GM12878 (cell line): ENCODE measurements at regions not wholly inside any gene's neighbourhood (a gene's known extent, or its start where the extent isn't known, plus 50 kb on each side); places are given as distances from the start of the nearest gene placed in this dataset.

ENCODE experiments used
- ATAC-seq: fragments of 200-7000 bp; cut with Tn5 transposase; 3 replicates; pipeline ENCODE4 v1.9.1; 2020; ENCODE audit warnings: mild to moderate bottlenecking, moderate library complexity
- BruUV-seq: library from RNA; stranded (reverse); fragments of 400-500 nt; replicated peaks from 2 replicates; lab custom pipeline; 2021; lab: Mats Ljungman, UMichigan
- CTCF ChIA-PET: fragments of 300-600 bp; sonication (Branson Sonifier 250); formaldehyde crosslinking; extraction: SDS; loops from one replicate; lab custom pipeline; 2021; ENCODE audit warnings: inconsistent platforms; lab: Yijun Ruan, JAX
- POLR2A ChIA-PET: fragments of 350-600 bp; formaldehyde crosslinking; extraction: SDS; loops from one replicate; lab custom pipeline; 2021; ENCODE audit warnings: inconsistent platforms; lab: Charles Lee
- RAD21 ChIA-PET: fragments of 300-600 bp; sonication (Branson Sonifier 250); formaldehyde crosslinking; loops from one replicate; lab custom pipeline; 2023; ENCODE audit warnings: antibody characterized with exemption; ENCODE audit not compliant: unreplicated experiment; lab: Charles Lee
- SMC1A ChIA-PET: fragments of 300-600 bp; sonication (Branson Sonifier 250); formaldehyde crosslinking; loops from one replicate; lab custom pipeline; 2023; ENCODE audit not compliant: unreplicated experiment, uncharacterized antibody; lab: Charles Lee
- DNase-seq: peaks from one replicate; pipeline ENCODE4 v3.0.0-alpha.2; 2011; ENCODE audit warnings: low read depth, low spot score
- FAIRE-seq: peaks from 3 replicates; lab custom pipeline; 2011; peaks lifted over from hg19 to GRCh38; lab: Jason Lieb, UNC
- H2AFZ ChIP-seq: 2 replicates; pipeline ENCODE4 v1.6.0; 2011; ENCODE audit warnings: low read depth, low read length, control low read depth; ENCODE audit not compliant: control insufficient read depth
- H3K27ac ChIP-seq: 2 replicates; pipeline ENCODE4 v1.5.1; 2011; ENCODE audit warnings: control low read depth; ENCODE audit not compliant: control insufficient read depth, insufficient read depth
- H3K27me3 ChIP-seq, 2 experiments: replicated peaks in 1 of 2; 2 replicates each; pipeline versions ENCODE4 v1.6.0 to v1.6.1; 2011; ENCODE audit warnings: low read length in 1 of 2; ENCODE audit not compliant: control insufficient read depth in 2 of 2, insufficient read depth in 2 of 2
- H3K36me3 ChIP-seq, 2 experiments: 2 replicates each; pipeline ENCODE4 v1.5.1; 2011; ENCODE audit warnings: low read length in 1 of 2; ENCODE audit not compliant: control insufficient read depth in 2 of 2, insufficient read depth in 2 of 2
- H3K4me1 ChIP-seq: 2 replicates; pipeline ENCODE4 v1.6.1; 2011; ENCODE audit warnings: mild to moderate bottlenecking, low read length, moderate library complexity, mixed read lengths; ENCODE audit not compliant: control insufficient read depth, insufficient read depth
- H3K4me2 ChIP-seq: 2 replicates; pipeline ENCODE4 v1.6.0; 2011; ENCODE audit warnings: control low read depth; ENCODE audit not compliant: control insufficient read depth, insufficient read depth
- H3K4me3 ChIP-seq: fragments of 200-600 bp; sonication (generic); 2 replicates; pipeline ENCODE4 v1.5.1; 2016
- H3K79me2 ChIP-seq: 2 replicates; pipeline ENCODE4 v1.6.0; 2011; ENCODE audit warnings: low read length; ENCODE audit not compliant: control insufficient read depth, insufficient read depth
- H3K9ac ChIP-seq: 2 replicates; pipeline ENCODE4 v1.8.0; 2011; ENCODE audit warnings: low read length, control low read depth, mixed read lengths; ENCODE audit not compliant: control insufficient read depth, insufficient read depth
- H3K9me3 ChIP-seq: replicated peaks from 3 replicates; pipeline ENCODE4 v1.5.1; 2011; ENCODE audit warnings: mild to moderate bottlenecking, low read length; ENCODE audit not compliant: control insufficient read depth, insufficient read depth
- H4K20me1 ChIP-seq: 2 replicates; pipeline ENCODE4 v1.6.0; 2011; ENCODE audit not compliant: control insufficient read depth, insufficient read depth
- ATF3 ChIP-seq: IDR thresholded peaks from 2 replicates; pipeline ENCODE4 v1.6.1; 2011; ENCODE audit warnings: low read depth, mild to moderate bottlenecking, low read length, moderate library complexity, borderline replicate concordance; ENCODE audit errors: extremely low read depth
- CHD1 ChIP-seq: IDR thresholded peaks from 2 replicates; pipeline ENCODE4 v1.6.1; 2012; ENCODE audit warnings: low read depth, low read length, improper control_type of control experiment
- FOS ChIP-seq: IDR thresholded peaks from 3 replicates; pipeline ENCODE4 v1.6.1; 2011; ENCODE audit warnings: borderline replicate concordance; ENCODE audit not compliant: insufficient read length; ENCODE audit errors: extremely low read depth
- FOXM1 ChIP-seq: IDR thresholded peaks from 2 replicates; pipeline ENCODE4 v1.6.1; 2012; ENCODE audit warnings: low read depth, mild to moderate bottlenecking, inconsistent platforms, low read length, moderate library complexity
- RCOR1 ChIP-seq: conservative IDR thresholded peaks from 2 replicates; pipeline ENCODE4 v1.6.1; 2012; ENCODE audit warnings: low read depth, low read length, improper control_type of control experiment
- SMAD5 ChIP-seq: IDR thresholded peaks from 2 replicates; pipeline ENCODE4 v1.6.1; 2016; ENCODE audit warnings: antibody characterized with exemption, low read depth
- SUPT20H ChIP-seq: IDR thresholded peaks from 2 replicates; pipeline ENCODE4 v1.6.1; 2011; ENCODE audit warnings: low read depth, mild to moderate bottlenecking, low read length, moderate library complexity, borderline replicate concordance; ENCODE audit not compliant: control insufficient read depth
- TAF1 ChIP-seq: IDR thresholded peaks from 2 replicates; pipeline ENCODE4 v1.6.1; 2011; ENCODE audit warnings: mild to moderate bottlenecking, low read depth, low read length, borderline replicate concordance
- TCF7 ChIP-seq: IDR thresholded peaks from 2 replicates; pipeline ENCODE4 v1.6.1; 2014; ENCODE audit warnings: antibody characterized with exemption, borderline replicate concordance
- YBX1 ChIP-seq: fragments of 450-650 bp; IDR thresholded peaks from 2 replicates; pipeline ENCODE4 v1.6.1; 2016; ENCODE audit warnings: antibody characterized with exemption
- ZBED1 ChIP-seq: IDR thresholded peaks from 2 replicates; pipeline ENCODE4 v1.6.1; 2016; ENCODE audit warnings: borderline replicate concordance
- ZBTB11 ChIP-seq: fragments of 450-650 bp; formaldehyde crosslinking; IDR thresholded peaks from 2 replicates; pipeline ENCODE4 v1.5.0; 2022; ENCODE audit warnings: mild to moderate bottlenecking, missing genetic modification characterization
- ZBTB33 ChIP-seq: fragments of 450-650 bp; IDR thresholded peaks from 2 replicates; pipeline ENCODE4 v1.6.1; 2017; ENCODE audit warnings: mild to moderate bottlenecking
- ZNF24 ChIP-seq: fragments of 450-650 bp; IDR thresholded peaks from 2 replicates; pipeline ENCODE4 v1.6.1; 2017; ENCODE audit warnings: antibody characterized with exemption, mild to moderate bottlenecking
- ZSCAN29 ChIP-seq: fragments of 450-650 bp; IDR thresholded peaks from 2 replicates; pipeline ENCODE4 v1.6.1; 2017; ENCODE audit warnings: mild to moderate bottlenecking, moderate library complexity
- WGBS: methylation state at CpG from one replicate; pipeline ENCODE4 v1.1.6; 2016; ENCODE audit warnings: low lambda C conversion rate; ENCODE audit not compliant: insufficient replicate concordance, insufficient coverage; ENCODE audit errors: missing lambda C conversion rate; 5-methylcytosine and 5-hydroxymethylcytosine counted together
- in situ Hi-C: fragments of 300-500 bp; cut with MboI; formaldehyde crosslinking; loops from 9 replicates; pipeline ENCODE4 v1.14.3; 2018; ENCODE audit warnings: mixed read lengths
- intact Hi-C: fragments of 100-400 bp; cut with micrococcal nuclease; formaldehyde crosslinking; loops from one replicate; pipeline ENCODE4 v1.14.2; 2022; ENCODE audit not compliant: unreplicated experiment
- TF ChIP-seq, protein P1 (sequence below): IDR thresholded peaks from 2 replicates; pipeline ENCODE4 v1.6.1; 2011; ENCODE audit warnings: mild to moderate bottlenecking, low read depth, low read length, moderate library complexity; ENCODE audit not compliant: insufficient replicate concordance

DNA sequence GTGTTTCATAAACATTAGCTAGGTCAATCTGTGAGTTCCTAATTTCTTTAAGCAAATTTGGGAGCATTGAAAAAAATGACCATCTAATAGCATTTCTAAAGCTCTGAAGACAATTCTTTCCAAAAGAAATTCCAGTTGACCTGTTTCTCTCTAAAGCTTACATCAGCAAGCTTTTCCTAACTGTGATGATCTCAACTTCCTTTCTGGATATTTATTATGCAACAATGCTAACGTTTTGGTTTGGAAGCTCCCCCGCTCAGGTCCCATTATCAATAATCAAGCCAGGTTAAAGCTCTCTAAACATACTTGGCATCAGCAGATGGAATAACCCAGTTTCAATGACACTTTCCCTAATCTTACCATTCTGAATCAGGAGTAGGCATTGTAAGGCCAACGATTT lies 196.3 kb upstream of the TANK start:
- no peak for TF ChIP-seq ZNF24
- no peak for TF ChIP-seq SMAD5
- no peak for TF ChIP-seq CHD1
- no peak for TF ChIP-seq TCF7
- TF ChIP-seq ZBED1: no peak
- no peak for TF ChIP-seq FOXM1
- no peak for TF ChIP-seq ATF3
- no peak for TF ChIP-seq ZBTB11
- no peak for TF ChIP-seq FOS
- no peak for TF ChIP-seq ZSCAN29
- TF ChIP-seq, protein P1, sequence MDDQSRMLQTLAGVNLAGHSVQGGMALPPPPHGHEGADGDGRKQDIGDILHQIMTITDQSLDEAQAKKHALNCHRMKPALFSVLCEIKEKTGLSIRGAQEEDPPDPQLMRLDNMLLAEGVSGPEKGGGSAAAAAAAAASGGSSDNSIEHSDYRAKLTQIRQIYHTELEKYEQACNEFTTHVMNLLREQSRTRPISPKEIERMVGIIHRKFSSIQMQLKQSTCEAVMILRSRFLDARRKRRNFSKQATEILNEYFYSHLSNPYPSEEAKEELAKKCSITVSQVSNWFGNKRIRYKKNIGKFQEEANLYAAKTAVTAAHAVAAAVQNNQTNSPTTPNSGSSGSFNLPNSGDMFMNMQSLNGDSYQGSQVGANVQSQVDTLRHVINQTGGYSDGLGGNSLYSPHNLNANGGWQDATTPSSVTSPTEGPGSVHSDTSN: no peak
- no peak for TF ChIP-seq YBX1
- TF ChIP-seq SUPT20H: no peak
- TF ChIP-seq RCOR1: no peak
- no peak for TF ChIP-seq ZBTB33
- TF ChIP-seq TAF1: no peak
- Histone ChIP-seq H4K20me1 (no peaks in the 10 kb centered on the region), H3K27ac (no peak overlapping the region), H2AFZ (no peak overlapping the region), H3K4me1 (no peaks in the 10 kb centered on the region), H3K79me2 (no peaks in the 10 kb centered on the region), H3K4me3 (no peak overlapping the region), H3K9ac (no peak overlapping the region), H3K4me2 (no peak overlapping the region), H3K27me3 (peaks cover 0 to 2% of the 10 kb centered on the region in 2 experiments; a peak in 1 of 4 replicates), H3K9me3 (no peaks in the 10 kb centered on the region), H3K36me3 (no peaks in the 10 kb centered on the region)
- SMC1A ChIA-PET: interaction anchor here (0.8 to 1.1 kb wide), 3 partner anchors 22 to 99 kb away, joined by 3 to 6 read pairs (median 3); no protein-coding TSS in a partner anchor
- in situ Hi-C loops: no loop called here
- CTCF ChIA-PET: interaction anchor here (0.9 to 4.0 kb wide), 4 partner anchors 30 to 754 kb away, joined by 3 to 20 read pairs (median 4); no protein-coding TSS in a partner anchor
- intact Hi-C loops: no loop called here
- BruUV-seq: no TSS peak
- no peak for ATAC-seq
- POLR2A ChIA-PET: no interaction called here
- 15% methylated on average over 3 of the region's 3 CpGs for WGBS
- DNase-seq: no peak
- FAIRE-seq: no peak
- RAD21 ChIA-PET: interaction anchor here (1.0 to 1.9 kb wide), 2 partner anchors 29 to 309 kb away, joined by 3 to 6 read pairs; no protein-coding TSS in a partner anchor
